GM21423 (cell line): ENCODE measurements at regions not wholly inside any gene's neighbourhood (a gene's known extent, or its start where the extent isn't known, plus 50 kb on each side); places are given as distances from the start of the nearest gene placed in this dataset.

Experiments used
- ATAC-seq: cut with Tn5 transposase; IDR thresholded peaks from one replicate; pipeline ENCODE4 v1.9.1; 2021; ENCODE audit warnings: mild to moderate bottlenecking, moderate library complexity; ENCODE audit not compliant: unreplicated experiment

DNA sequence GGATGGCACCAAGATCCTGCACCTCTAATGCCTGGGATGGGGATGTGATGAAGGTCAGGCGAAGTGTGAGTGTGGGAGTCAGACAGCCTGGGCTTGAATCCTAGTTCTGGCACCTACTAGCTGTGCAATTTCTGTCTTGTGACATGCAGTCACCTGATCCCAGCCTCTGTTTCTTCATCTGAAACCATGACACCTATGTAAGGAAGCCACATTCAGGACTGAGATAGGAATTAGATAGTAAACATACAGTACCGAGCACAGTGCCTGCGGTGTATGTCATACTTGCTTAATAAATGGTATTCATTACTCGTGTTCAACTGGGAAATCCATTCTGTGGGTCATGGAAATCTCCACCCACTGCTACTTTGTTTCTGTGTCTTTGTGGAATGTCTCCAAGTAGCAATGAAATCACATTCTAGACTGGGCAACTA lies 140.6 kb upstream of the STC2 start:
- ATAC-seq: no peak

DNA sequence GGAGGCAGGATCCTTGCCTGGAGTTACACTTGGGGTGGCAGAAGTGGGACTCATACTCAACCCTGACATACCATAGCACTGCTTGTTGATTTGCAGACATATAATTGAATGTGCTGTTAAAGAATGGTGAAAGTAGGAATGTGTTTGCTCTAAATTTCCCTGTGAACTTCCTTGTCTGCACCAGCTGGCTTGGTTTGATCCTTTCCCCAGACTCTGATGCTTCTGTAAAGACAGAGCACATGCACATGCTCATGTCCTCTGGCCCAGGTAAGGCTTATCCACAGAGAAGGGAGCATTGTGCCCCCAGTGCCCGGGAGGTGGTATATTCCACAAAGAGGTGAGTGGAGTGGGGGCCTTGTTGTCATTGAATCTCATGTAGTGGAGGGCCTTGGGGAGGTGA lies 138.0 kb upstream of the STC2 start:
- no peak for ATAC-seq

DNA sequence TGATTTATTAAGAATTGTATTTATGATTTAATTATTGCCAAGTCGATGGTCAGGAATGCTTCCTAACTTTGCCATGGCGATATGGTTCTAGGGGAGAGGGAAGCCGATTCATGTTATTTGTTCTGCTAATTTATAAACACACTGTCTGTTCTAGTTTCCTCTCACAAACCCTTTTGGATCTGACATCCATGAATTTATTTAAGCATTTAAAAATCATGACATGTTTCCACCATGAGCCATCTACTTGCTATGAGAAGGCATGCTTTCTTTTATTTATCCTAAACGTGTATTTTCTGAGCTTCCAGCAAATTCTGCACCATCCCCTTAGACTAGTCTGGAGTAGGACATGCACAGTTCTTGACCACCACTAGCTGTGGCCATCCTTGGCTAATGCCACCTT lies 136.6 kb upstream of the STC2 start:
- no peak for ATAC-seq

DNA sequence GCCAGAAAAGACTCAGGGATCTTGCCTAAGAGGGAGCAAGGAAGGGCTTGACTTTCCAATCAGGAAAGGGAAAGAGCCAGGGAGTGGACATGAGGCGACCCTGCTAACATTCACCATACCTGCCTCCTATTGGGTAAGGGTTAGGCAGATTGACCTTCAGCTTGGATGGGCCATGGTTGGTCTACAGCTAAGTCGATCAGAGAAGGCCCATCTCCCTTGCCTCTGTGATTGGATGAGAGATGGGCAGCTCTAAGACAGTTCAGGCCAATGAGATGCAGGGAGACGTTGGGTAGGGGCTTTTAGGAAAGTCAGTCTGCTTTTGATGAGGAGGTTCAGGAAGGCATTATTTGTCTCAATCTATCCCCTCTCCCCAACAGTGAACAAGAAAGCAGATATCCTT lies 135.0 kb upstream of the STC2 start:
- ATAC-seq: no peak

DNA sequence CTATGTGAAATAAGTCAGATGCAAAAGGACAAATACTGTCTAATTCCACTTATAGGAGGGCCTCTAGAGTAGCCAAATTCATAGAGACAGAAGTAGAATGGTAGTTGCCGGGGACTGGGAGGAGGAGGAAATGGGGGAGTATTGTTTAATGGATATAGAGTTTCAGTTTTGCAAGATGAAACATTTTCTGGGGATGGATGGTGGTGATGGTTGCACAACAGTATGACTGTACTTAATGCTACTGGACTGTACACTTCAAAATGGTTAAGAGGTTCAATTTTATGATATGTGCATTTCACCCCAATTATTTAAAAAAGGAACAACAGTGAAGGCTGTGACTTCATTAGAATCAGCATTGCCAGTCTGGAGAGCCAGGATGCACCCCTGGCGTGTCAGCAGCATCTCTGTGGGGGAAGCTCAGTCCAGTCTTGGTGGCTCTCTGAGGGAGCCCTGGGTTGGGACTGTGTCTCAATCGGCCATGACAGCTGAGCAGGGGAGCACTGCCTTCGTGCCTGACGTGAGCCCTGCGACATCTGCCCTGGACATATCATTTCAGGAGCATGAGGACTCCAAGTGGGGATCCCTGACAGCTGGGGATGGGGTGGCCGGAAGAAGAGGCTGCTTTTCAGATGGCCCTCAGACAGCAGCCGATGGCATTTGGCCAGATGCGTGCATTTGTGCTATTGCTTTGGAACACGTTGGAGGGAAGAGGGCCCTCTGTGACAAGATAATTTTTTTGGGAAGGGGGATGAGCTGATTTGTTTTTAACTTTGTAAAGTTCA lies 130.8 kb upstream of the STC2 start:
- ATAC-seq: no peak

DNA sequence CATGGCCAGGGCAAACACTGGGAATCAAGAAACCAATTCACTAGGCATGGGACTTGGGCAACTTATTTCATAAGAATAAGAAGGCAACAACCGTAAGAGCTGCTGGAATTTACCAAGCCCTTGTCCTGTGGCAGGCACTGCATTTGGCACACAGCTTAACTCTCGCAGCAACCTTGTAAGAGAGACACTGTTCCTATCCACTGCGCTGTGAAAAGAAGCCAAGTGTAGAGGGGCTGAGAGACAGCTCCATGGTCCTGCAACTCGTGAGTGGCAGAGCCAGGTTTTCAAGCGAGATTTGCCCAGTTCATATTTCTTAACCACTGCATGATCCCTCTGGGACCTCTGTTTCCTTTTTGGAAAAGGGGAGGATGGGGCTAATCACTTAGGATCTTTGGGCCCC lies 129.3 kb upstream of the STC2 start:
- no peak for ATAC-seq

DNA sequence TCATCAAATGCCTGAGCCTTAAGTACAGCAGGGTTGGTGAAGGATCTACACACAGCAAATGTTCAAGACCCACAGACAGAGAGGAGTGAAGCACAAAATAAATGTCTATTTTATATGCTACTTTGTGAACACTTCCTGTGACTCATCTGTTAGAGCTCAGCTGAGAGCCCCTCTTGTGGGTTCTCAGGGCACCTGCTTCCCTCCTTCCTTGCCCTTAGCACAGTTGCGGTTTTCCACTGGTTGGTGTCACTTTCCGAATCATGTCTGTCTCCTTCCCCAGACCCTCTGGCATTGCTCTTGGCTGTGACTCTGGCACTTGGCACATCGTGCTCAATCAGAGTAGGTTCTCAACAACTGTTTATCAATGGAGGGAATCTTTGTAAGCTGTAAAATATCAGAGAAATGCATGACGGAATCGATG lies 128.5 kb upstream of the STC2 start:
- no peak for ATAC-seq

DNA sequence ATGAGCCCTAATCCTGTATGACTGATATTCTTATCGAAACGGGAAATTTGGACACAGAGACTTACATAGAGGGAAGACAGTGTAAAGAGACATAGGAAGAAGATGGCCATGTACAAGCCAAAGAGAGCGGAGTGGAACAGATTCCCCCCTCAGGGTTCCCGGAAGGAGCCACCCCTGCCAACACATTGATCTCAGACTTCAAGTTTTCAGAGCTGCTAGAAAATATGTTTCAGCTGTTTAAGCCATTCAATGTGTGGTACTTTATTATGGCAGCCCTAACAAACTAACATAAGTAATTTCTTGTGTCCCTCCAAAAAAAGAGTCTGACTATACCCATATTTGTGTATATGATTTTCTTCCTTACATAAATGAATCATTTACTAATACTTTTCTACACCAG lies 128.0 kb upstream of the STC2 start:
- ATAC-seq: no peak

DNA sequence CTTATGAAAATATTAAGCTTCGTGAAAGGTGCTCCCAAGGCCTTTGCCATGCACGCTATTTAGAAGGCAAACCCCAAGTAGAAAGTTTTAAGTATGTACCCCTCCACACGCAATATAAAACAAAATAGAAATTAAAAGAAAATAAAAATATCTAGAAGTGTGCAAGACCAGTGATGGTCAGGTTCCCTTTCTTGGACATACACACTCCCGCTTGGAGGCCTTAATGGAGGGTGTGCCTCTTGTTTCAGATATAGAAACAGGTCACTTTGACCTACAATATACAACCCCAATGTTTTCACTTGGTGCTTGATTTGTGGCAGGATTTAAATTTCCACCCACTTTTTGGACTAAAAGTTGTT lies 127.4 kb upstream of the STC2 start:
- no peak for ATAC-seq

DNA sequence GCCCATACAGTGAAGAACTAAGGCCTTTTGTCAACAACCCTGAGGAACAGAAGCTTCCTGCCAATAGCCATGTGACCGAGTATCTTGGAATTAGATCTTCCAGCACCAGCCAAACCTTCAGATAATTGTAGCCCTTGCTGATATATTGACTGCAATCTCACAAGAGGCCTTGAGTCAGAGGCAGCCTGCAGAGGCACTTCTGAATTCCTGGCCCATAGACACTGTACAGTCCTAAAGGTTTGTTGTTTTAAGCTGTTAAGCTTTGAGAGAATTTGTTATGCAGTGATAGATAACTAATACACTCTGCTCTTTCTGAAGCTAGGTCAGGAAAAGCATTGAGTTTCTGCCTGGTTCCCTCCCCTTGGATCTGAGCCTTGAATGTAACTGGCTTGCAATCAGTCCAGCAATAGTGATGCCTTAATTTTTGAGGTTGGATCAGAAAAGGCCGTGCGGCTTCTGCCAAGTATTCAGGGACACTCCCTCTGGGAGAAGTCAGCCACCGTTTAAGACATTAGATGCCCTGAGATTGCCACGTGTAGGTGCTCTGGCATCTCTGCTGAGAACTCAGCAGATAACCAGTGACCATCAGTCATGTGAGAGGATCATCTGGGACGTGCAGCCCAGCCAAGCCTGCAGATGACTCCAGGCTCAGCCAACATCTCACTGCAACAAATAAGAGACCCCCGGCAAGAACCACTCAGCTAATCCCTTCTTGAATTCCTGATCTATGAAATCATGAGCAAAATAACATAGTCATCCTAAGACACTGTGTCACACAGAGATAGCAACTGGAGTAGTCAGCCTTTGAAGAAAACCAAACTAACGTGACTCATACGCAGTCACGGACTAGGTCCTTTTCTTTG lies 126.8 kb upstream of the STC2 start:
- ATAC-seq: no peak

DNA sequence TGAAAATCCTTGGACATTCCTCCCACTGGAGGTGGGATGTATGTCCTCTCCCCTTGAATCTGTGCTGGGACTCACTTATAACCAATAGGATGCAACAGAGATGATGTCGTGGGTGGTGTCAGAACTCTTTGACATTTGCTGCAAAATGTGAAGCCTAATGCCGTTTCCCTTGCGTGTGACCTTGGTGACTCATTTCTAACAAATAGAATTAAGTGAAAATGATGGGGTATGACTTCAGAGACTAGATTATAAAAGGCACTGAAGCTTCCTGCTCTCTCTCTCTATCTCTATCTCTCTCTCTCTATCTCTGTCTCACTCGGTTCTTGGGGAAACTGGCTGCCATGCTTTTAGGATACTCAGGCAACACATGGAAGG lies 126.1 kb upstream of the STC2 start:
- no peak for ATAC-seq

DNA sequence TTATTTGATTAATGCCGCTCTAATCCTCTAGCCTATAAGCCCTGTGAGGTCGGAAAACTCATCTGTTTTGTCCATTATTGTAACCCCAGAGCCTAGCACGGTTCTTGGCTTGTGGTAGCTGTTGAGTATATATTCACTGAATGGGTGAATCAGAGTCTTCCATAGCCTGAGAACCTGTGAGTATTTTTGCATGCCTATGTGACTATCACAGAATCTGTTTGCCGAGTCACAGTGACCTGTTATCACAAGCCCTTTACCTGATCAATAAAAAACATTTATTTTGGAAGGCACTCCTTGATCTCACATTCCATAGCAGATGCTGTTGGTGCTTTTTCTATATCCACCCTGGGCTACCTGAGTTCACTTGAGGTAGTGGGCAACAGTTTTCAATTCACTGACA lies 125.0 kb upstream of the STC2 start:
- no peak for ATAC-seq

DNA sequence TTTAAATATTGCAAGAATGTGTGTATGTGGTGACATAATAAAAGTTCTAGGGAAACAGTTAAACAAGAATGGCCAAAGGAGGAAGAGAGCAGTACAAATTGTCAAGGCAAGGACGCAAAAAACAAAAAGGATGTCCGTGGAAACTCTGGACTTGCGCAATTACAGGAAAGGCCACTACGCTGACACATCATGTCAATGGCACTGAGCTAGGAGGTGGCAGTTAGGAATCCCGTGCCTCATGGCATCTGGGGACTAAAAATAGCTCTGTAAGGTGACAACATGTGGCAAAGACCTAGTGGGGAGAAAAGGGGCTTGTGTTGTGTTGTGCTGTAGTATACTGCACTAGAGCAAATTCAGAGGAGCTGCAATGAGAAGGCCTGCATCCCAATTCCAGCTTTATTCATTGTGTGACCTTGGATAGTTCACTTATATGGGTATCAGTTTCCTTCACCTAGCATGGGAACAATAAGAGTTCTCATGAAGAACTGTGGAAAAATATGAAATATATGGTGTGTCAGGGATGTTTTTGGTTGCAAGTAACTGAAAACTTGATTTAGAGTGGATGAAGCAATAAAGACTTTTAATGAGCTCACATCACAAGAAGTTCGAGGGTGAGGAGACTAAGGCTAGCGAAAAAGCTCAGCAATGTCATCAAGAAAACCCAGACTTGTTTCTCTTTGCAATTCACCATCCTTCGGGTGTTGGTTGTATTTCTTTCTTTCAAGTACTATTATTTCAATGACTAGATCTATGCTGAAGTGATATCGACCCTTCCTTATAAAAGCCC lies 124.1 kb upstream of the STC2 start:
- ATAC-seq: no peak

DNA sequence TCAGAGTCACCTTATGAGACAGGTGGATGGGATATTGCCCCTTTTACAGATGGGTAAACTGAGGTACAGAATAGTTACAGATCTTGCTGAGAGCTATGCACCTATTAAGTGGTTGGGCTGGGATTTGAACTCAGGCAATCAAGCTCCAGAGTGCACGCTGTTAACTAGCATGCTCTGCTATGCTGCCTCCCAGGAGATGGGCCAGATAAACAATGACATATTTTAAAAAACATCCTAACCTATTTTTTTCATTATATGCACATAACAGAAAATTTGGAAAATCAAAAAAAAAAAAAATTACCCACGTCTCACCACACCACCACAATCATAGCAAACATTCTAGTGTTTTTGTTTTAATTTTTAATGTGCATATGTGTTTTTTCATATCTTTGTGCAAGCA lies 123.4 kb upstream of the STC2 start:
- no peak for ATAC-seq

DNA sequence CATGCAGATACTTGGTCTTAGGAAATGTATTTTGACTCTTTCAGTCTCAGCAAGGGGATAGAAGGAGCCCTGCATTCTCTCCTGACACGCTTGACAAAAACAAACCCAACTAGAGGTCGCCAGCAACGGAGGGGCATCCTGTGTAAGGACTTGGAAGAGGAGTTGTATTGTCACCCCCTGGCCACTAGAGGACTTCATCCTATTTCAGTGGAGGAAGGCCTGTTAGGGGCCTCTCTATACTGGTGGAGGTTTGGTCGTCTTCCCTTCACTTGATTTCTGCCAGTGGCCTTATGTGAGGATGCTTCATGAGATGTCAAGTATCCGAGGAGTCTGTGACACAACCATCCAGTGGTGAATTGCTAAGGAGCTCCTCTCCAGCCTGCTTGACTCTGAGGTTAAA lies 122.8 kb upstream of the STC2 start:
- ATAC-seq: no peak

DNA sequence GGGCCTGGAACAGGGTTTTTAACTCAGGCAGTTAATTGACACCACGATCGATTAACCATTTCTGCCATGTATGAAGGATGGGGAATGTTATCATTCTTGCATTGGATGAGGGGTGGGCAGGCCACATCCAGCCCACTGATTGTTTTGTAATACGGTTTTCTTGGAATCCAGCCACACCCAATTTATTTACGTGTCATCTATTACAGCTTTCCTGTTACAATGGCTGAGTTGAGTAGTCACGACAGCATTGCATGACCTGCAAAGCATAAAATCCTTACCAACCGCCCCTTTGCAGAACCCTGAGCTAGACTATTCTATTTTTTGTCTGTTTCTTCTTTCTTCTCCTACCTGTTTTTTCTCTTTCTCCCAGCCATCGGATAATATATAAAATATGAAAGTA lies 122.0 kb upstream of the STC2 start:
- ATAC-seq: no peak

DNA sequence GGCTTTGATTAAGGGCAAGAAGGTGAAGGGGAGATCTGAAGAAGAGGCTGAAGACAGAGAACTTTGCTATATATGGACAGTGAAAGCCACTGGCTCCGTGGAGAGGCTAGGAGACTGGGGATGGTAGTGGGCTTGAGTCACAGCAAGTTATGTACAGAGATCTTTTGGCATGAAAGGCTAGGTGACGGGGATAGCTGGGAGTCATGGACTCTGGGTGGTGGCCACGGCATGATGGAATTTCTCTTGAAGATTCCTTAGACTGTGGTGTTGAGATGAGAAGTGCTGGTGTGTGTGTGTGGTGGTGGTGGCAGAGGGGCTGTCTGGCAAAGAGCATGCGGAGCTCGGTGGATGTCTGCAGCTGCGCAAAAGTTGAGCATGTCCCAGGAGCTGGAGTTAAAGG lies 120.6 kb upstream of the STC2 start:
- ATAC-seq: no peak

DNA sequence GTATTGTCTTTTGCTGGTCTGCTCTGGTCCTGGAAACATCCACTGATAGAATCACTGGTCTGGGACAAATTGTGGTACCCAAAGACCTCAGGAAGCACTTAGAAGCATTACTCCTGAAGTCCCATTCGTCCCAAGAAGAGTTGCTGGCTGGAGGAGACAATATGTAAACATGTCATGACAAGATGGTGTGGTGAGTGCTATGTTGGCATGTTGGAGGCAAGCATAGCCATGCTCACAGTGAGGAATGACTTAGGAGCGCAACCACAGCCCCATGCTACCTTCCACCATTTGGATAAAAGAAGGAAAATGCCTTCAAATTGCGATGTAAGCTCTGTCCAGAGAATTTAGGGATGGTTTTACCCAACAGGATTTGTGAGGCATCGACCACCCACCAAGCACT lies 115.8 kb upstream of the STC2 start:
- ATAC-seq: no peak

DNA sequence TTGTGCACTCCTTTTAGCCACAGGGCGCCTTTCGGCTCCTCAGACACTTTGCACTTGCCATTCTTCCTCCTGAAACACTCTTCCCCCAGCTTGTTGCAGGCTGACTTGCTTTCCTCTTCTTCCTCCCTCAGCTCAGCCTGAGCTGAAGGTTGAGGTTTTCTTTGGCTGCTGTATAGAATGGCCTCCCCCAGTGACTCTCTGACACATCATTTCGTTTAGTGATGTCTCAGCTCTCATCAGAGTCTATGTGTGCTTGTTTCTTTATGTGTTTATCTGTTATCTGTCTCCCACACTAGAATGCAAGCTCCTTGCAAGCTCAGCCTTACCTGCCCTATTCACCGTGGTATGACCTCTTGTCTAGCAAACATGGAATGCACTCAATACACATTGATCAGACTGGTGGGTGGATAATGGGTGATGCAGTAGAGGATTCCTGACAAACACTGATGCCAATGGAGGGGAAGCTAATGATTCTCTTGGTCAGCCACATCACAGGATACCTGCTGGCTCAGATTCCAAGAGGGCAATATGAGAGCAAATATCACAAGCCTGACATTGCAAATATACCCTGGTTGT lies 112.9 kb upstream of the STC2 start:
- no peak for ATAC-seq

DNA sequence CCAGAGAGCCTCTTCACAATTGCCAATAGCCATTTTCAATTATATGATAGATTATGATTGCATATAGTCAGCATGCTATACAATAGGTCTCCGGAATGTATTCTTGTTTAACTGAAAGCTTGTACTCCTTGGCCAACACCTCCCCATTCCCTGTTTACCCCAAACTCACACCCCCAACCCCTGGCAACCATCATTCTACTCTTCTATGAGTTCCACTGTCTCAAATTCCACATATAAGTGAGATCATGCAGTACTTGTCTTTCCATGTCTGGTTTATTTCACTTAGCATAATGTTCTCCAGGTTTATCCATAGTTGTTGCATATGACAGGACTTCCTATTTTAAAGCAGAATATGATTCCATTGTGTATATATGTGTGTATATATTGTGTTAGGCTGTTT lies 110.7 kb upstream of the STC2 start:
- ATAC-seq: no peak

DNA sequence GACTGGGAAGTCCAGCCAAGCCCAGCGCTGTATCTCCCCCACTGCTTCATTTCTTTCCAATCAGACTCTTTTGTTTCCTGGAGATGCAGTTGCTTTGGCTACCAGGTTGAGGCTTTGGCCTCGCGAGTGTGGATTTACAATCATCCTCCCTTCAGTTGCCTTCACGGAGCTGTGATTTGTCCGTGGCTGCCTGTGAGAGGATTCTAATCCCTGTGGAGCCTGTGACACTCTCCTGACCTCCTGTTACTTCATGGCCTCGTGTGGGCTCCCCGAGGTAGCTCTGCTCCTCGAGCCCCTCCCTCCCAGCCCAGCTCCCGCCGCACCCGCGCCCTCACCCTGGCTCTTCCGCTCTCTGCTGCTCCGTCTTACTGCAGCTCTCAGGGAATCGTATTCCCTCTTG lies 107.2 kb upstream of the STC2 start:
- no peak for ATAC-seq
